ENCODE measurements at regions not wholly inside any gene's neighbourhood (a gene's known extent, or its start where the extent isn't known, plus 50 kb on each side); places are given as distances from the start of the nearest gene placed in this dataset.

GRCh38 chr7:101739775-101740398 is 77.5 kb upstream of the CUX1 start:
- Mint-ChIP-seq H3K27ac (no peak overlapping the region), H3K4me3 (no peak overlapping the region), H3K4me1 (ENCODE audit: low read depth) (peaks cover 6% of the 10 kb centered on the region), H3K9me3 (no peaks in the 10 kb centered on the region), H3K36me3 (ENCODE audit: low read depth) (no peaks in the 10 kb centered on the region), H3K27me3 (no peaks in the 10 kb centered on the region)
- no peak for TF ChIP-seq CTCF (IDR thresholded peaks at IDR 0.05)
- H3K4me1 ChIP-seq (ENCODE audit: insufficient read depth, low read length), result peaks cover 30% of the 10 kb centered on the region
- H3K9me3 ChIP-seq (ENCODE audit: control insufficient read depth in 1 of 2, insufficient read depth in 1 of 2, low read length in 2 of 2), result no peaks in the 10 kb centered on the region
- ATAC-seq (ENCODE audit: poor library complexity) (no peak), DNase-seq (no peak)
- no peaks in the 10 kb centered on the region for H3K27me3 ChIP-seq (ENCODE audit: control insufficient read depth in 1 of 2, insufficient read depth in 2 of 2, low read length in 2 of 2)
- H3K27ac ChIP-seq (ENCODE audit: low read depth in 1 of 2, low read length in 2 of 2), result no peak overlapping the region
- H3K36me3 ChIP-seq (ENCODE audit: insufficient read depth, low read length), result no peaks in the 10 kb centered on the region
- CTCF ChIA-PET, result no interaction called here
- H3K4me3 ChIP-seq (ENCODE audit: low read length), result no peak overlapping the region
- intact Hi-C loops (cut with DNase I, micrococcal nuclease), result no loop called here
- POLR2A ChIA-PET, result interaction anchor here (0.7 kb wide), 1 partner anchor 80 kb away, joined by 4 read pairs; no protein-coding TSS in a partner anchor

DNA sequence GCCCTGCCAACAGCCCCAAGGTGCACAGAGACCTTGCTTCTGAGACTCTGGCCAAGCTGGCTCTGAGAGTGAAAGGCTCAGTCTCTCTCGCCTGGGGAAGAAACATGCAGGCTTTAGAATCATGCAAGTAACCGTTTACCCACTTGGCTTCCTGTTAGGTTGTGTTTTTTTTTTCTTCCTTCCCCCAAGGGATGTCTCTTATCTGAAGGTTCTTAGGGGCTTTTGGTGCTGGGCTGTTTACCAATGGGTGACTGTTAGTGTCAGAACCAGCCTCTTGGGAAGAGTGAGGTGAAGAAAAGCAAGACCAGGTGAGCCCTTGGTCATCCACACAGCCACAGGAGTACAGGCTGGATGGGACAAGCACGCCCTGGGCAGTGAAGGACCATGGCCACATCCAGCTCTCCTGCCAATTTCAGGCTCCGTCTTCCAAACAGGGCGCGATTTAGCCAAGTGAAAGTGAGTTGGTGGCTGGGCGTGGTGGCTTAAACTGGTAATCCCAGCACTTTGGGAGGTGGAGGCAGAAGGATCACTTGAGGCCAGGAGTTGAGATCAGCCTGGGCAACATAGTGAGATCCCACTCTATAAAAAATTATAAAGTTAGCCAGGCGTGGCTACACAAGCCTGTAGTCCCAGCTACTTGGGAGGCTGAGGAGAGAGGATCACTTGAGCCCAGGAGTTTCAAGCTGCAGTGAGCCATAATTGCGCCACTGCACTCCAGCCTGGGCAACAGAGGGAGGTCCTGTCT is 76.3 kb upstream of the CUX1 start:
- Mint-ChIP-seq H3K4me3 (peak overlapping the region; percentile 58), H3K27ac (peak overlapping the region; percentile 51), H3K27me3 (no peaks in the 10 kb centered on the region), H3K4me1 (ENCODE audit: low read depth) (peaks cover 6% of the 10 kb centered on the region), H3K9me3 (no peaks in the 10 kb centered on the region), H3K36me3 (ENCODE audit: low read depth) (no peaks in the 10 kb centered on the region)
- CTCF ChIA-PET, result no interaction called here
- ATAC-seq (ENCODE audit: poor library complexity) (no peak), DNase-seq (peak in 2 of 14 experiments; percentile 14 to 23)
- no peak for TF ChIP-seq CTCF (IDR thresholded peaks at IDR 0.05)
- H3K36me3 ChIP-seq (ENCODE audit: insufficient read depth, low read length), result no peaks in the 10 kb centered on the region
- H3K27ac ChIP-seq (ENCODE audit: low read depth in 1 of 2, low read length in 2 of 2), result no peak overlapping the region
- no peak overlapping the region for H3K4me3 ChIP-seq (ENCODE audit: low read length)
- POLR2A ChIA-PET, result no interaction called here
- no peaks in the 10 kb centered on the region for H3K9me3 ChIP-seq (ENCODE audit: control insufficient read depth in 1 of 2, insufficient read depth in 1 of 2, low read length in 2 of 2)
- peaks cover 30% of the 10 kb centered on the region for H3K4me1 ChIP-seq (ENCODE audit: insufficient read depth, low read length)
- intact Hi-C loops (cut with DNase I, micrococcal nuclease), result no loop called here
- no peaks in the 10 kb centered on the region for H3K27me3 ChIP-seq (ENCODE audit: control insufficient read depth in 1 of 2, insufficient read depth in 2 of 2, low read length in 2 of 2)

DNA sequence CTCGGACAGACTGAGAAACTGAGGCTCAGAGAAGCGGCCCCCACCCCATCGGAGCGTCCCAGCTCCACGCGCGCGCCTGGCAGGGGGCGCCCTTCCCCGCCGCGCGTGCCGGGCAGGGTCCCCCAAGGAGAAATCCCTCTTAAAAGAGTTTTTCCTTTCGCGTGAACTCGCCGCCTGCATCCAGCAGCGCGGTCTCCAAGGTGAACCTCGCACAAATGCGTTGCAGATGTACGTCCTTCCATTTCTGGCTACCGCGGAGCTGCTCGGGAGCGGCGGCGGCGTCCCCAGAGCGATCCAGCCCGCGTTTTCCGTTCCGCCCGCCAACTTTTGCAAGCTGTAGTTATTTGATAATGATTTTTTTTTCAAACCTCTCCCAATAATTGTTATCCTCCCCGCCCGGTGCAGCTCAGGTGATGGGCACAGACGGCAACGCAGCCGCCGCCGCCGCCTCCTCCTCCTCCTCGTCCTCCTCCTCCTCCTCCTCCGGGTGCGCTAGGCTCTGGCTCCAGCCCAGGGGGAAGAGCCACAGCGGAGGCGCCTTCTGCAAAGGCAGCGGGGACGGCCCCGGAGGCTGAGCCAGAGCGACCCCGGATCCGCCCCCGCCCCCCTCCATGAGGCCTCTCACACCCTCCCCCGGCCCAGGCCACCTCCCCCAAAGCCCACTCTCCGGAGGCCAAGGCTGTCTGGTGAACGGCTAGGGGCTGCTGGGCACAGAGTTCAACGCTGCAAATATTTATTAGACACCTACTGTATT is 74.0 kb upstream of the CUX1 start:
- H3K4me3 Mint-ChIP-seq, result peak overlapping the region; percentile 83
- Histone ChIP-seq H3K27me3 (ENCODE audit: control insufficient read depth in 1 of 2, insufficient read depth in 2 of 2, low read length in 2 of 2) (peaks cover 0 to 2% of the 10 kb centered on the region in 2 experiments), H3K36me3 (ENCODE audit: insufficient read depth, low read length) (no peaks in the 10 kb centered on the region), H3K9me3 (ENCODE audit: control insufficient read depth in 1 of 2, insufficient read depth in 1 of 2, low read length in 2 of 2) (no peaks in the 10 kb centered on the region), H3K4me3 (ENCODE audit: low read length) (peak overlapping the region; percentile 57), H3K27ac (ENCODE audit: low read depth in 1 of 2, low read length in 2 of 2) (no peak overlapping the region), H3K4me1 (ENCODE audit: insufficient read depth, low read length) (peaks cover 30% of the 10 kb centered on the region)
- CTCF ChIA-PET, result interaction anchor here (1.1 to 1.9 kb wide), 7 partner anchors 10 to 114 kb away, joined by 3 to 12 read pairs (median 7); partner anchors contain the start of gene CUX1
- intact Hi-C loops (cut with DNase I, micrococcal nuclease), result loop anchor here (1.0 kb wide), 1 partner anchor 72 kb away; no protein-coding TSS in a partner anchor
- DNase-seq (peak; percentile 42 to 78 (median 62)), ATAC-seq (ENCODE audit: poor library complexity) (peak; percentile 87)
- POLR2A ChIA-PET, result interaction anchor here (0.6 to 3.2 kb wide), 10 partner anchors 8 to 620 kb away, joined by 3 to 24 read pairs (median 4); partner anchors contain the start of gene CUX1
- peaks cover 6% of the 10 kb centered on the region for H3K4me1 Mint-ChIP-seq (ENCODE audit: low read depth)
- no peaks in the 10 kb centered on the region for H3K36me3 Mint-ChIP-seq (ENCODE audit: low read depth)
- TF ChIP-seq CTCF (IDR thresholded peaks at IDR 0.05), result peak; percentile 71
- no peaks in the 10 kb centered on the region for H3K27me3 Mint-ChIP-seq
- no peak overlapping the region for H3K27ac Mint-ChIP-seq
- H3K9me3 Mint-ChIP-seq, result no peaks in the 10 kb centered on the region
